Neural progenitor cell (in vitro differentiated cells): ENCODE measurements at regions not wholly inside any gene's neighbourhood (a gene's known extent, or its start where the extent isn't known, plus 50 kb on each side); places are given as distances from the start of the nearest gene placed in this dataset.

ENCODE experiments used
- CTCF ChIP-seq: fragments of 200-600 bp; sonication (generic); IDR thresholded peaks from 2 replicates; pipeline ENCODE4 v1.5.1; 2017; ENCODE audit warnings: antibody characterized with exemption, mild to moderate bottlenecking
- EZH2 ChIP-seq: fragments of 200-600 bp; sonication (generic); IDR thresholded peaks from 2 replicates; pipeline ENCODE4 v1.6.1; 2017; ENCODE audit warnings: antibody characterized with exemption, mild to moderate bottlenecking, moderate library complexity
- EZH2phosphoT487 ChIP-seq: fragments of 200-600 bp; sonication (generic); IDR thresholded peaks from 2 replicates; pipeline ENCODE4 v1.6.1; 2017; ENCODE audit warnings: antibody characterized with exemption

GRCh38 chr13:48819376-48819775, 156.3 kb upstream of the FNDC3A start:
- TF ChIP-seq EZH2, result no peak
- TF ChIP-seq CTCF, result no peak
- no peak for TF ChIP-seq EZH2phosphoT487
